PC-9 (cell line): ENCODE measurements at regions not wholly inside any gene's neighbourhood (a gene's known extent, or its start where the extent isn't known, plus 50 kb on each side); places are given as distances from the start of the nearest gene placed in this dataset.

Experiments
- BruUV-seq: library from RNA; stranded (reverse); fragments of 400-500 nt; replicated peaks from 2 replicates; lab custom pipeline; 2021; lab: Mats Ljungman, UMichigan
- CTCF ChIA-PET: fragments of 300-600 bp; sonication (Branson Sonifier 250); formaldehyde crosslinking; loops from one replicate; lab custom pipeline; 2022; ENCODE audit warnings: antibody characterized with exemption; lab: Charles Lee
- POLR2A ChIA-PET: fragments of 300-600 bp; sonication (Branson Sonifier 250); formaldehyde crosslinking; loops from one replicate; lab custom pipeline; 2022; ENCODE audit warnings: antibody characterized with exemption; ENCODE audit not compliant: unreplicated experiment; lab: Charles Lee
- DNase-seq, 2 experiments: peaks; one replicate each; pipeline versions ENCODE4 v3.0.0 to v3.0.0-alpha.2; 2015 to 2022; ENCODE audit warnings: mixed read lengths in 1 of 2
- H2AFZ ChIP-seq: fragments of 200-600 bp; sonication (generic); 2 replicates; pipeline ENCODE4 v1.8.1; 2017; ENCODE audit warnings: antibody characterized with exemption
- H3F3A ChIP-seq: fragments of 200-600 bp; sonication (generic); 2 replicates; pipeline ENCODE4 v1.8.1; 2017; ENCODE audit warnings: antibody characterized with exemption, mild to moderate bottlenecking, low read depth; ENCODE audit not compliant: insufficient read depth
- H3K27ac ChIP-seq: fragments of 200-600 bp; sonication (generic); 2 replicates; pipeline ENCODE4 v1.6.1; 2016; ENCODE audit warnings: mixed run types
- H3K27me3 ChIP-seq: fragments of 200-600 bp; sonication (generic); 2 replicates; pipeline ENCODE4 v1.6.1; 2016; ENCODE audit warnings: low read depth, mixed run types; ENCODE audit not compliant: insufficient read depth
- H3K36me3 ChIP-seq: fragments of 200-600 bp; sonication (generic); 2 replicates; pipeline ENCODE4 v1.6.1; 2016; ENCODE audit warnings: low read depth, mixed run types
- H3K4me1 ChIP-seq: fragments of 200-600 bp; sonication (generic); replicated peaks from 2 replicates; pipeline ENCODE4 v1.6.1; 2016; ENCODE audit warnings: mixed run types; ENCODE audit not compliant: insufficient read depth
- H3K4me2 ChIP-seq: fragments of 200-600 bp; sonication (generic); 2 replicates; pipeline ENCODE4 v1.6.1; 2017; ENCODE audit warnings: mixed run types
- H3K4me3 ChIP-seq: fragments of 200-600 bp; sonication (generic); 2 replicates; pipeline ENCODE4 v1.6.1; 2016; ENCODE audit warnings: mixed run types
- H3K79me2 ChIP-seq: fragments of 200-600 bp; sonication (generic); 2 replicates; pipeline ENCODE4 v1.6.1; 2017; ENCODE audit warnings: low read depth, mixed run types
- H3K9me2 ChIP-seq: fragments of 200-600 bp; sonication (generic); 2 replicates; pipeline ENCODE4 v1.8.1; 2017; ENCODE audit warnings: mild to moderate bottlenecking; ENCODE audit not compliant: insufficient read depth
- H3K9me3 ChIP-seq: fragments of 200-600 bp; sonication (generic); 2 replicates; pipeline ENCODE4 v1.8.1; 2016; ENCODE audit warnings: low read depth; ENCODE audit not compliant: insufficient read depth
- H4K20me1 ChIP-seq: fragments of 200-600 bp; sonication (generic); 2 replicates; pipeline ENCODE4 v1.8.1; 2017; ENCODE audit not compliant: insufficient read depth
- CTCF ChIP-seq: fragments of 200-600 bp; sonication (generic); conservative IDR thresholded peaks from 2 replicates; pipeline ENCODE4 v1.6.1; 2017; ENCODE audit warnings: mixed run types, antibody characterized with exemption, mild to moderate bottlenecking, moderate library complexity
- EZH2 ChIP-seq: fragments of 200-600 bp; sonication (generic); IDR thresholded peaks from 2 replicates; pipeline ENCODE4 v1.8.0; 2017; ENCODE audit warnings: antibody characterized with exemption, low read depth
- intact Hi-C: fragments of 100-400 bp; cut with micrococcal nuclease; formaldehyde crosslinking; loops from one replicate; pipeline ENCODE4 v1.10.0; 2022; ENCODE audit not compliant: unreplicated experiment

- no TSS peak for BruUV-seq
- Histone ChIP-seq H4K20me1 (no peaks in the 10 kb centered on the region), H3K36me3 (no peaks in the 10 kb centered on the region), H3K79me2 (no peaks in the 10 kb centered on the region), H3K27me3 (no peaks in the 10 kb centered on the region; the same call in 1 of the 2 replicates), H3K9me3 (no peaks in the 10 kb centered on the region), H3K9me2 (no peaks in the 10 kb centered on the region), H3K27ac (no peak overlapping the region), H3K4me3 (no peak overlapping the region), H2AFZ (no peak overlapping the region), H3K4me2 (no peak overlapping the region), H3F3A (no peaks in the 10 kb centered on the region), H3K4me1 (no peaks in the 10 kb centered on the region)
- DNase-seq, result no peak
- intact Hi-C loops, result no loop called here
- ChIA-PET CTCF (no interaction called here), POLR2A (no interaction called here)
- TF ChIP-seq CTCF (no peak), EZH2 (no peak)
Measured at GRCh38 chr1:5093042-5093441, 438.6 kb downstream of the AJAP1 start.

GRCh38 chr1:5084676-5085075 lies 430.3 kb downstream of the AJAP1 start:
- TF ChIP-seq CTCF (no peak), EZH2 (no peak)
- no peak for DNase-seq
- Histone ChIP-seq H3K36me3 (no peaks in the 10 kb centered on the region), H3K4me1 (no peaks in the 10 kb centered on the region), H4K20me1 (no peaks in the 10 kb centered on the region), H3K4me2 (no peak overlapping the region), H3K27ac (no peak overlapping the region), H3K9me2 (no peaks in the 10 kb centered on the region), H2AFZ (no peak overlapping the region), H3F3A (no peaks in the 10 kb centered on the region), H3K79me2 (no peaks in the 10 kb centered on the region), H3K9me3 (no peaks in the 10 kb centered on the region), H3K4me3 (no peak overlapping the region), H3K27me3 (no peaks in the 10 kb centered on the region)
- no TSS peak for BruUV-seq
- CTCF ChIA-PET, result no interaction called here
- intact Hi-C loops, result no loop called here
- POLR2A ChIA-PET, result no interaction called here

GRCh38 chr1:5067246-5067645 lies 412.8 kb downstream of the AJAP1 start:
- no peaks in the 10 kb centered on the region for H3K27me3 ChIP-seq
- DNase-seq, result no peak
- no peaks in the 10 kb centered on the region for H3K79me2 ChIP-seq
- no peak overlapping the region for H3K4me3 ChIP-seq
- no TSS peak for BruUV-seq
- H3F3A ChIP-seq, result no peaks in the 10 kb centered on the region
- H2AFZ ChIP-seq, result no peak overlapping the region
- TF ChIP-seq CTCF (no peak), EZH2 (no peak)
- no peaks in the 10 kb centered on the region for H3K9me3 ChIP-seq
- H3K27ac ChIP-seq, result no peak overlapping the region
- ChIA-PET POLR2A (no interaction called here), CTCF (no interaction called here)
- intact Hi-C loops, result no loop called here
- H3K36me3 ChIP-seq, result no peaks in the 10 kb centered on the region
- H3K4me1 ChIP-seq, result no peaks in the 10 kb centered on the region
- no peaks in the 10 kb centered on the region for H4K20me1 ChIP-seq
- no peak overlapping the region for H3K4me2 ChIP-seq
- H3K9me2 ChIP-seq, result no peaks in the 10 kb centered on the region
